K562 (cell line): ENCODE measurements at regions not wholly inside any gene's neighbourhood (a gene's known extent, or its start where the extent isn't known, plus 50 kb on each side); places are given as distances from the start of the nearest gene placed in this dataset.

Experiments used
- ATAC-seq: fragments of 200-7000 bp; cut with Tn5 transposase; 3 replicates; pipeline ENCODE4 v1.9.1; 2020; ENCODE audit warnings: moderate library complexity
- BruUV-seq: library from RNA; stranded (reverse); fragments of 400-500 nt; replicated peaks from 2 replicates; lab custom pipeline; 2021; lab: Mats Ljungman, UMichigan
- CTCF ChIA-PET: fragments of 300-600 bp; formaldehyde crosslinking; extraction: SDS; loops from one replicate; lab custom pipeline; 2021; ENCODE audit warnings: low intra/inter-chr PET ratio; lab: Yijun Ruan, JAX
- POLR2A ChIA-PET: fragments of 300-600, 350-650 bp; sonication (Branson Sonifier 250); formaldehyde crosslinking; extraction: SDS; loops from one replicate; lab custom pipeline; 2021; ENCODE audit warnings: antibody characterized with exemption, inconsistent platforms; lab: Yijun Ruan, JAX
- DNase-seq, 4 experiments: peaks; one replicate each; pipeline versions ENCODE4 v3.0.0 to v3.0.0-alpha.2; 2011 to 2018; ENCODE audit warnings: low spot score in 3 of 4, mixed read lengths in 3 of 4; ENCODE audit errors: extremely low read depth in 1 of 4
- FAIRE-seq: peaks from 2 replicates; lab custom pipeline; 2011; peaks lifted over from hg19 to GRCh38; lab: Jason Lieb, UNC
- H2AFZ ChIP-seq: 2 replicates; pipeline ENCODE4 v1.6.0; 2011; ENCODE audit warnings: low read depth, low read length, control low read depth, inconsistent platforms
- H3K27ac ChIP-seq: fragments of 200-600 bp; 3 replicates; pipeline ENCODE4 v1.8.0; 2011; ENCODE audit warnings: low read depth, mild to moderate bottlenecking, control low read depth, inconsistent platforms, low read length, moderate library complexity, mixed read lengths; ENCODE audit errors: extremely low read depth
- H3K27me3 ChIP-seq, 2 experiments: fragments of 300-600 bp in 1 of 2; 2 replicates in 1 of 2; 3 replicates in 1 of 2; pipeline versions ENCODE4 v1.6.0 to v1.8.0; 2011; ENCODE audit warnings: inconsistent platforms in 2 of 2, low read length in 2 of 2, mild to moderate bottlenecking in 1 of 2, mixed read lengths in 1 of 2, moderate library complexity in 1 of 2; ENCODE audit not compliant: control insufficient read depth in 2 of 2, insufficient read depth in 2 of 2
- H3K36me3 ChIP-seq: fragments of 300-600 bp; 3 replicates; pipeline ENCODE4 v1.8.0; 2011; ENCODE audit warnings: mild to moderate bottlenecking, low read length, inconsistent platforms; ENCODE audit not compliant: control insufficient read depth, insufficient read depth
- H3K4me1 ChIP-seq, 2 experiments: fragments of 200-600 bp in 1 of 2; replicated peaks in 1 of 2; 2 replicates in 1 of 2; 3 replicates in 1 of 2; pipeline versions ENCODE4 v1.5.1 to v1.8.0; 2011; ENCODE audit warnings: inconsistent platforms in 2 of 2, low read length in 2 of 2, mild to moderate bottlenecking in 1 of 2, mixed read lengths in 1 of 2, moderate library complexity in 1 of 2; ENCODE audit not compliant: control insufficient read depth in 2 of 2, insufficient read depth in 2 of 2
- H3K4me2 ChIP-seq: 2 replicates; pipeline ENCODE4 v1.6.1; 2011; ENCODE audit warnings: low read length, control low read depth, inconsistent platforms, mixed read lengths; ENCODE audit not compliant: insufficient read depth
- H3K4me3 ChIP-seq: fragments of 200-600 bp; sonication (generic), shearing (Covaris generic); 2 replicates; pipeline ENCODE4 v1.5.1; 2016; ENCODE audit warnings: control low read depth, inconsistent platforms
- H3K79me2 ChIP-seq: fragments of 200-600 bp; 3 replicates; pipeline ENCODE4 v1.8.0; 2011; ENCODE audit warnings: low read length, inconsistent platforms; ENCODE audit not compliant: control insufficient read depth, insufficient read depth
- H3K9ac ChIP-seq, 2 experiments: 2 replicates each; pipeline versions ENCODE4 v1.6.0 to v1.6.1; 2011; ENCODE audit warnings: low read depth in 2 of 2, low read length in 2 of 2, control low read depth in 1 of 2, inconsistent platforms in 1 of 2, mild to moderate bottlenecking in 1 of 2, mixed read lengths in 1 of 2; ENCODE audit not compliant: insufficient read depth in 1 of 2
- H3K9me1 ChIP-seq: one replicate; pipeline ENCODE4 v1.6.0; 2011; ENCODE audit warnings: inconsistent platforms, mild to moderate bottlenecking, low read length, moderate library complexity; ENCODE audit not compliant: control insufficient read depth, insufficient read depth
- H3K9me3 ChIP-seq: replicated peaks from 2 replicates; pipeline ENCODE4 v1.5.1; 2011; ENCODE audit warnings: low read depth, low read length, inconsistent platforms; ENCODE audit not compliant: control insufficient read depth, insufficient read depth
- H4K20me1 ChIP-seq: replicated peaks from 2 replicates; pipeline ENCODE4 v1.6.1; 2011; ENCODE audit warnings: low read length, inconsistent platforms, mixed read lengths; ENCODE audit not compliant: control insufficient read depth, insufficient read depth
- CEBPZ ChIP-seq: fragments of 150-350 bp; IDR thresholded peaks from 2 replicates; pipeline ENCODE4 v1.6.1; 2014; ENCODE audit warnings: low read depth, mild to moderate bottlenecking, low read length, borderline replicate concordance
- CHCHD3 ChIP-seq: fragments of 250-450 bp; sonication (Bioruptor Pico); IDR thresholded peaks from 2 replicates; pipeline ENCODE4 v2.1.2; 2022; ENCODE audit warnings: mild to moderate bottlenecking
- FOSL1 ChIP-seq: fragments of 200-800 bp; sonication (Bioruptor generic); conservative IDR thresholded peaks from 2 replicates; pipeline ENCODE4 v1.6.1; 2016; ENCODE audit warnings: missing genetic modification characterization, missing compliant biosample characterization
- GABPA ChIP-seq: fragments of 200-800 bp; sonication (Bioruptor generic); conservative IDR thresholded peaks from 2 replicates; pipeline ENCODE4 v1.6.1; 2016; ENCODE audit warnings: low read depth, missing genetic modification characterization, missing compliant biosample characterization
- HEY1 ChIP-seq: fragments of 250-450 bp; sonication (Bioruptor Pico); IDR thresholded peaks from 2 replicates; pipeline ENCODE4 v1.5.0; 2020; ENCODE audit warnings: mild to moderate bottlenecking, moderate library complexity, borderline replicate concordance
- ILK ChIP-seq: fragments of 450-650 bp; IDR thresholded peaks from 2 replicates; pipeline ENCODE4 v1.6.1; 2016; ENCODE audit warnings: missing genetic modification characterization, low read depth, mild to moderate bottlenecking, missing compliant biosample characterization, moderate library complexity, borderline replicate concordance
- PRMT5 ChIP-seq: sonication (generic); formaldehyde crosslinking; IDR thresholded peaks from 2 replicates; pipeline ENCODE4 v1.5.0; 2020; ENCODE audit warnings: missing genetic modification reagents
- ZNF408 ChIP-seq: fragments of 250-450 bp; sonication (Bioruptor Pico); IDR thresholded peaks from 2 replicates; pipeline ENCODE4 v1.4.0; 2020; ENCODE audit warnings: low read depth, mild to moderate bottlenecking, moderate library complexity
- WGBS: fragments of 100-300 bp; shearing (Covaris generic); methylation state at CpG from one replicate; pipeline ENCODE4 v1.1.6; 2016; ENCODE audit warnings: low coverage, mixed read lengths; ENCODE audit not compliant: insufficient coverage; ENCODE audit errors: missing lambda C conversion rate; 5-methylcytosine and 5-hydroxymethylcytosine counted together
- in situ Hi-C: fragments of 300-500 bp; cut with MboI; formaldehyde crosslinking; loops from 4 replicates; pipeline ENCODE4 v1.15.0; 2018; ENCODE audit warnings: inconsistent platforms, mixed read lengths
- intact Hi-C: fragments of 100-400 bp; cut with micrococcal nuclease; formaldehyde crosslinking; loops from 2 replicates; pipeline ENCODE4 v1.14.2; 2022
- TF ChIP-seq, protein P1 (sequence below): fragments of 250-450 bp; sonication (Bioruptor Pico); IDR thresholded peaks from 2 replicates; pipeline ENCODE4 v1.8.0; 2022; ENCODE audit warnings: moderate library complexity, mild to moderate bottlenecking, inconsistent platforms
- TF ChIP-seq, protein P2 (sequence below), 2 experiments: IDR thresholded peaks; 2 replicates each; pipeline ENCODE4 v1.6.1; 2011; ENCODE audit warnings: borderline replicate concordance in 1 of 2, control low read depth in 1 of 2, low read depth in 1 of 2, low read length in 1 of 2, mild to moderate bottlenecking in 1 of 2, mixed read lengths in 1 of 2, moderate library complexity in 1 of 2; ENCODE audit not compliant: insufficient read depth in 1 of 2, insufficient read length in 1 of 2, poor library complexity in 1 of 2, severe bottlenecking in 1 of 2; ENCODE audit errors: extremely low read depth in 1 of 2
- TF ChIP-seq, protein P3 (sequence below), 2 experiments: fragments of 250-450 bp in 1 of 2; fragments of 450-650 bp in 1 of 2; sonication (Bioruptor Pico) in 1 of 2; IDR thresholded peaks; 2 replicates each; pipeline versions ENCODE4 v1.6.1 to v1.8.0; 2016 to 2021; ENCODE audit warnings: mild to moderate bottlenecking in 2 of 2, moderate library complexity in 2 of 2, missing compliant biosample characterization in 1 of 2, missing genetic modification characterization in 1 of 2
- TF ChIP-seq, protein P4 (sequence below): fragments of 450-650 bp; formaldehyde crosslinking; IDR thresholded peaks from 2 replicates; pipeline ENCODE4 v1.4.0; 2022; ENCODE audit warnings: missing genetic modification characterization

DNA sequence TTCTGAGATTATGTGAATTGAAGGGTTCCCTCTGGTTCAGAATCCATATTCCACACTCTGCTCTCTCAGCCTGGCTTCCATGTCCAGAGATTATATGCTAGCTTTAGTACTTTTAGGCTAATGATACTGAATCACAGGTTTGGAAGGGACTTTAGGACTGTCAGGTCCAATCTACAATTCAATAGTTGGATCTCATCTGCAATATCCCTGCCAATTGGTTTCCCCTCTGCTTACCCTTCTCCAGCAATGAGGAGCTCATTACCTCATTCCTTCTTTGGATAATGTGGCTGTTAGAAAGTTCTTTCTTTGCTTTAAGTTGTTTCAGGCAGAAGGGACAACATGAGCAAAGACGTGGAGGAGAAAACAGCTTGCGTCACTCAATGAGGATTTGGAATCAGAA lies 245.3 kb downstream of the PLPP3 start:
- no peaks in the 10 kb centered on the region for H3K79me2 ChIP-seq
- FAIRE-seq (no peak), ATAC-seq (no peak), DNase-seq (no peak)
- H2AFZ ChIP-seq: no peak overlapping the region
- H3K4me1 ChIP-seq: no peaks in the 10 kb centered on the region
- no peaks in the 10 kb centered on the region for H4K20me1 ChIP-seq
- no peak overlapping the region for H3K9ac ChIP-seq
- POLR2A ChIA-PET: interaction anchor here (0.8 kb wide), 1 partner anchor 11 kb away, joined by 3 read pairs; no protein-coding TSS in a partner anchor
- CTCF ChIA-PET: no interaction called here
- H3K9me3 ChIP-seq: no peaks in the 10 kb centered on the region
- no peaks in the 10 kb centered on the region for H3K9me1 ChIP-seq
- H3K36me3 ChIP-seq: no peaks in the 10 kb centered on the region
- WGBS: 15% methylated on average over 2 of the region's 2 CpGs
- in situ Hi-C loops: no loop called here
- H3K4me3 ChIP-seq: no peak overlapping the region
- H3K27me3 ChIP-seq: no peaks in the 10 kb centered on the region
- no TSS peak for BruUV-seq
- intact Hi-C loops: no loop called here
- H3K4me2 ChIP-seq: no peak overlapping the region
- no peak overlapping the region for H3K27ac ChIP-seq
- TF ChIP-seq CEBPZ: no peak
- no peak for TF ChIP-seq PRMT5 (CRISPR knock-in tag)
- no peak for TF ChIP-seq HEY1 (CRISPR knock-in tag)
- TF ChIP-seq CHCHD3 (CRISPR knock-in tag): no peak
- TF ChIP-seq, protein P1, sequence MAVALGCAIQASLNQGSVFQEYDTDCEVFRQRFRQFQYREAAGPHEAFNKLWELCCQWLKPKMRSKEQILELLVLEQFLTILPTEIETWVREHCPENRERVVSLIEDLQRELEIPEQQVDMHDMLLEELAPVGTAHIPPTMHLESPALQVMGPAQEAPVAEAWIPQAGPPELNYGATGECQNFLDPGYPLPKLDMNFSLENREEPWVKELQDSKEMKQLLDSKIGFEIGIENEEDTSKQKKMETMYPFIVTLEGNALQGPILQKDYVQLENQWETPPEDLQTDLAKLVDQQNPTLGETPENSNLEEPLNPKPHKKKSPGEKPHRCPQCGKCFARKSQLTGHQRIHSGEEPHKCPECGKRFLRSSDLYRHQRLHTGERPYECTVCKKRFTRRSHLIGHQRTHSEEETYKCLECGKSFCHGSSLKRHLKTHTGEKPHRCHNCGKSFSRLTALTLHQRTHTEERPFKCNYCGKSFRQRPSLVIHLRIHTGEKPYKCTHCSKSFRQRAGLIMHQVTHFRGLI: no peak
- TF ChIP-seq ZNF408 (CRISPR knock-in tag): no peak
- TF ChIP-seq, protein P2, sequence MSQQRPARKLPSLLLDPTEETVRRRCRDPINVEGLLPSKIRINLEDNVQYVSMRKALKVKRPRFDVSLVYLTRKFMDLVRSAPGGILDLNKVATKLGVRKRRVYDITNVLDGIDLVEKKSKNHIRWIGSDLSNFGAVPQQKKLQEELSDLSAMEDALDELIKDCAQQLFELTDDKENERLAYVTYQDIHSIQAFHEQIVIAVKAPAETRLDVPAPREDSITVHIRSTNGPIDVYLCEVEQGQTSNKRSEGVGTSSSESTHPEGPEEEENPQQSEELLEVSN (IDR thresholded peaks at IDR 0.05; ENCODE audit: borderline replicate concordance in 1 of 2, extremely low read depth in 1 of 2, insufficient read depth in 1 of 2, insufficient read length in 1 of 2, low read depth in 1 of 2, low read length in 1 of 2, poor library complexity in 1 of 2, severe bottlenecking in 1 of 2): no peak
- TF ChIP-seq ILK (tag): no peak
- TF ChIP-seq GABPA: no peak
- TF ChIP-seq, protein P3, sequence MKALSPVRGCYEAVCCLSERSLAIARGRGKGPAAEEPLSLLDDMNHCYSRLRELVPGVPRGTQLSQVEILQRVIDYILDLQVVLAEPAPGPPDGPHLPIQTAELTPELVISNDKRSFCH (CRISPR knock-in tag; IDR thresholded peaks at IDR 0.05): no peak
- TF ChIP-seq, protein P3 (tag; IDR thresholded peaks at IDR 0.05): no peak
- TF ChIP-seq, protein P4, sequence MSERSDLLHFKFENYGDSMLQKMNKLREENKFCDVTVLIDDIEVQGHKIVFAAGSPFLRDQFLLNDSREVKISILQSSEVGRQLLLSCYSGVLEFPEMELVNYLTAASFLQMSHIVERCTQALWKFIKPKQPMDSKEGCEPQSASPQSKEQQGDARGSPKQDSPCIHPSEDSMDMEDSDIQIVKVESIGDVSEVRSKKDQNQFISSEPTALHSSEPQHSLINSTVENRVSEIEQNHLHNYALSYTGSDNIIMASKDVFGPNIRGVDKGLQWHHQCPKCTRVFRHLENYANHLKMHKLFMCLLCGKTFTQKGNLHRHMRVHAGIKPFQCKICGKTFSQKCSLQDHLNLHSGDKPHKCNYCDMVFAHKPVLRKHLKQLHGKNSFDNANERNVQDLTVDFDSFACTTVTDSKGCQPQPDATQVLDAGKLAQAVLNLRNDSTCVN (CRISPR knock-in tag): no peak
- no peak for TF ChIP-seq FOSL1
